DMS114 treated with DMSO at 0.1 percent for 48 hours (cell line): ENCODE measurements at regions not wholly inside any gene's neighbourhood (a gene's known extent, or its start where the extent isn't known, plus 50 kb on each side); places are given as distances from the start of the nearest gene placed in this dataset.

Experiments used
- DNase-seq: peaks from one replicate; lab custom pipeline; 2025; ENCODE audit not compliant: unreplicated experiment; lab: John Stamatoyannopoulos, UW

DNA sequence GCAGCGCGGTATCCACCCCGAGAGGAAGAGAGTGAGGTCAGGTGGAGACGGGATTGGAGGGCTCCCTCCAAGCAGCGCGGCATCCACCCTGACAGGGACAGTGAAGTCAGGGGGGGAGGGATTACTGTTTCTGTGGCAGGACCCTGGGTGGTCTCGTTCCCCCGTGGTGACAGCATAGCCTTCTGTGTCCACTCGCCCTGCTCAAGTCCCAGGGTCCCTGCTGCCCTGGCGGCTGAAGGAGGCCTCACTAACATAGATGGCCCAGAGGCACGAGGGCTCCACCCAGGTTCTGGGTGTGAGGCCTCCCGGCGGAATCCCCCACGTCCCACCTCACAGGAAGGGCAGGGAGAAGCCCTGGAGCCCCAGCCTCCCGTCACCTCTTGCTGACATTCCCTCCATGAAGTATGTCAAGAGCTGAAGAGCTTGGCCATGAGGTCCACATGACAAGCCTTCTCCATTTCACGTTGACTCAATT, 636.1 kb downstream of the BRD1 start:
- DNase-seq, result no peak

DNA sequence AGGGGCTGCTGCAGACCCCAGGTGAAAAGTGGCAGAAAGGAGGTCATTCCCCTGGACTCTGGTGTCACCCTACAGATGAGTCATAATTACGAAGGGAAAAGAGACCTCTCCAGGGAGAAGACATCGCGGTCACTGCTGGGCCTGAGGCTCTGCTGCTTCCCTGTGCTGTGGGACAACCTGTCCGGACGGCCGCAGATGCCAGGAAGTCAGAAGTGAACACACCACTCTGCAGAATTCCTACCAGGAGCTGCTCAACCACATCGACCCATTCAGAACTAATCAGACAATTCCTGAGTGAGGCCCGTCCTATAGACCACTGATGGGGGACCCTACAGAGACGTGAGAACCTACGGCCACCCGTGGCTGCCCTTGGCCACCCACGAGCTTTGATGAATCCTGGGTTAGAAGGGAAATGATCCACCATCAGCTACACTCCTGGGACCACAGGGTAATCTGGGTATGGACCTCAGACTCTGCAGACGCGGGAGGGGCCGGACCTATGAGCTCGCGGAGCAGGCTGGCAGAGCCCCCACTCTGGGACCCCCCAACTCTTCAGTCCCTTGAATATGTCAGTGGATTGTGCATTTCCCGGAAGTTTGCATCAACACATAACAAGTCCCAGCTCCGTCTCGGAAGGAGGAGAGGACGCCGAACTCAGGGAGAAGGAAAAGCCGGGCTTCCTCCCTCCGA, 636.7 kb downstream of the BRD1 start:
- no peak for DNase-seq

DNA sequence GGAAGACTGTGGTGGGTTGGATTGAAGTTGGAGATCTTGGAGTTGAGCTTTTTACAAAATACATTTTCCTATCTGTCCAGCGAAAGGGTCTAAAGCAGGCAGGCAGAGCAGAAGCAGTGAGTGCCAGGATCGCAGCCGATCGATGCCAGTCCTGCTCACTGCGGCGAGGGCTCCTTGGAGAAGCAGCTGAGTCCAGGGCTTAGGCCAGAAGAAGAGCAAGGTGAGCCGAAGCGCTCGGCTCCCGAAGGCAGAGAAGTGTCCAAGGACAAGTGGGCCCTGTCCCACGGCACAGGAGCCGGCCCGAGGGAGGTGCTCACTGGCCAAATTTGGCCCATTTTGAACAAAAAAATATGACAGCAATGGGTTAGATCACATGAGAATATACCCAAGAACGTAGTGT, 637.8 kb downstream of the BRD1 start:
- no peak for DNase-seq

DNA sequence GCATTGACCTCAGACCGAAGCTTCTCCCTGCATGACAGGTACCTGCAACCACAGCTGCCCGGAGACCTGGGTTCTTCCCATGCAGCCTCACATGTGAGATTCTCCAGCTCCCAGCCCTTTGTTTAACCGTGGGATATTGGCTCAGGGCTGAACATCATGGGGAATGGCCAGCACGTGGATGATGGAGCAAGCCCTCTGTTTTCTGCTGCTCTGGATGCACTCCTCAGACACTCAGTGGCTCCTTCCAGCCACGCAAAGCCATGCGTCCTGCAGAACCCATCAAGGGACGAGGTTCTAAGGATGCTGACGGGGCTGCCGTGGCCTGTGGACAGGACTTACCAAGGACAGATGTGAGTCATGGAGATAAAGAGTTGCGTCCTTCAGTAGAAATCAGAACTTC, 639.1 kb downstream of the BRD1 start:
- no peak for DNase-seq

DNA sequence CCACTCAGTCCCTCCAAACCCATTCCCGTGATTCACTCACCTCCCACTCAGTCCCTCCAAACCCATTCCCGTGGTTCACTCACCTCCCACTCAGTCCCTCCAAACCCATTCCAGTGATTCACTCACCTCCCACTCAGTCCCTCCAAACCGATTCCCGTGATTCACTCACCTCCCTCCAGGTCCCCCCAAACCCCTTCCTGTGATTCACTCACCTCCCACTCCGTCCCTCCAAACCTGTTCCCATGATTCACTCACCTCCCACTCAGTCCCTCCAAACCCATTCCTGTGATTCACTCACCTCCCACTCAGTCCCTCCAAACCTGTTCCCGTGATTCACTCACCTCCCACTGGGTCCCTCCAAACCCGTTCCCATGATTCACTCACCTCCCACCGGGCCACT, 639.6 kb downstream of the BRD1 start:
- DNase-seq, result no peak

DNA sequence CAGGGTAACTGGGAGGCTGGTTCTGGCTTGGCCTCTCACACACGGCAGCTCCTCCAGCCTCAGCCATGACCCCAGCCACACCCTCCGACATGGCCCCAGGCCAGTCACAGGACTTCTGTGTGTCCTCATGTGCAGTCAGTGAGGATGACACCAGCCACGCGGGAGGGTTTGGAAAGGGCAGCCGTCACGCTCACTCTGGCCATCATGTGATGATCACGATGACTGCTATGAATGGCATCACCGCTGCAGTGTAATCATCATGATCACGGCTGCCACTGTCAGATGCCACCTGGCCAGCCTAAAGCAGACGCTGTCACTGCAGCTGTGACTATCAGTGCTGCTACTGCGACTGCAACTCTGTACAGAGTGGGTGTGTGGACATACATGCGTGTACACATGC, 640.9 kb downstream of the BRD1 start:
- no peak for DNase-seq

DNA sequence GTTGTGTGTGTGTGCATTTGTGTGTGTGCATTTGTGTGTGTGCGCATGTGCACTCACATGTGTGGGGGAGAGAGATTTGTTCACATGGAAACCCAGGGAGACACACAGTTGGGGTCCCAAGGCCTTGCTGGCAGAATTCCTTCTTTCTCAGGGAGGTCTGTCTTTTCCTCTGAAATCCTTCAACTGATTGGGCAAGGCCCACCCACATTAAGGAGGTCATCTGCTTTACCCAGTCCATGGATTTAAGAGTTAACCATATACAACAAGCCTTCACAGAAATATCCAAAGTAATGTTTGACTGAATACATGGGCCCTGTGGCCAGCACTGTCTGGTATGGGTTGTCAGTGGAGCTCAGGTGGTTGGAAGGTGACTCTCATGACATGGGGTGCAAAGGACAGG, 641.4 kb downstream of the BRD1 start:
- no peak for DNase-seq

DNA sequence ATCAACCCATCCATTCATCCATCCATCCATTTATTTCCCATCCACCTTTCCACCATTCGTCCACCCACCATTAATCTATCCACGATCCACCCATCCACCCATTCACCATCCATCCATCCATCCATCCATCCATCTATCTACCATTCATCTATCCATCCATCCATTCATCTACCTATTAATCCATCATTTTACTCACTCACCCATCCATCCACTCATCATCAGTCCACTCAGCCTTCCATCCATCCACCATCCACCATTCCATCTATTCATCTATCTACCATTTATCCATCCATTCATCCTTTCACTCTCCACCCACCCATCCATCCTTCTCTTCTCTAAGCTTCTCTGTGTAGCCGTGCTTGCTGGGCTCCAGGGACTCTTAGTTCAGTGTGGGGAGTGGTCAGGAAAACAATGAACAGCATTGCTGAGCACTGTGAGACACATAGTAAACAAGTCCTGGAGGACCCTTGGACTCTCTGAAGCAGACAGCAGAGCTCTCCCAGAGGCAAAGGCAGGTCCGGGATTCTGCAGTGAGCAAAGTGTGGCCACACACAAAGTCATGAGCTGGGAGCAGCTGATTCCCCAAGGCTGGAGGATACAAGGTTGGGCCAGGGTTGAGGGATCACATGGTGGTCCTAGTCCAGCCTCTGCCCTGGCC, 642.2 kb downstream of the BRD1 start:
- no peak for DNase-seq

DNA sequence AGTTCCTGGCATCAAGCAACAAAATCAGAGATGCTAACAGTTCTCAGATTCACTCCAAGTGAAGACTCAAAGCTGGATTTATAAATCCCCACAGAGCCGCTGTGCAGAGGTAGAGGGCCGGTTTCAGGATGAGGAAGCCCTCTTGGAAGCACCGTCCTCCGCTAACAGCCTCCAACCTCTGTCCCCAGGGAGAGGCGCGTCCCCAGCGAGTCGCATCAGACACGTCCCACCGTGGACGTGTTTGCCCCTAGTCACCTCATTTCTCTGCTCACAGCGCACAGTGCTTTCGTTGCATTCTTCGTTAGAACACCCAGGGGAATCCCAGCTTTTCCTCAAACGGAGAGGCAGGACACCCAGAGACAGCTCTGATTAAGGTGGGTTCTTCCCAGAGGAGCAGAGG, 642.9 kb downstream of the BRD1 start:
- DNase-seq, result no peak

DNA sequence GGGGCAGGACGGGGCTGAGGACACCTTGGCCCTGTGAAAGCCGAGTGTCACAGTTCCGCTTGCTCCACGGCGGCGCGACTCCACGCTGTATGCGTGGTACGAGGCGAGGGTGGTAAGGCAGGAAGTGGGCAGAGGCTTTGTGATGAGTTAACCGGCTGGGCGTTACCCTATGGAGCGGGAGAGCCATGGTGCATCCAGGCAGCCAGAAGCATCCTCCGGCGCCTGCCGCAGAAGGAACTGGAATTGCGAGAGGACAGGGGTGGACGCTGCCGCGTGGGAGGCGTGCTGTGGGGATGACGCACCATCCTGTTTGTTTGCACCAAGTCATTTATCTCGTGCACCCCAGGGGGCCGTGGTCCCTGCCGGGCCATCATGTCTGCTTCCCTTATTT, 643.9 kb downstream of the BRD1 start:
- DNase-seq, result no peak

DNA sequence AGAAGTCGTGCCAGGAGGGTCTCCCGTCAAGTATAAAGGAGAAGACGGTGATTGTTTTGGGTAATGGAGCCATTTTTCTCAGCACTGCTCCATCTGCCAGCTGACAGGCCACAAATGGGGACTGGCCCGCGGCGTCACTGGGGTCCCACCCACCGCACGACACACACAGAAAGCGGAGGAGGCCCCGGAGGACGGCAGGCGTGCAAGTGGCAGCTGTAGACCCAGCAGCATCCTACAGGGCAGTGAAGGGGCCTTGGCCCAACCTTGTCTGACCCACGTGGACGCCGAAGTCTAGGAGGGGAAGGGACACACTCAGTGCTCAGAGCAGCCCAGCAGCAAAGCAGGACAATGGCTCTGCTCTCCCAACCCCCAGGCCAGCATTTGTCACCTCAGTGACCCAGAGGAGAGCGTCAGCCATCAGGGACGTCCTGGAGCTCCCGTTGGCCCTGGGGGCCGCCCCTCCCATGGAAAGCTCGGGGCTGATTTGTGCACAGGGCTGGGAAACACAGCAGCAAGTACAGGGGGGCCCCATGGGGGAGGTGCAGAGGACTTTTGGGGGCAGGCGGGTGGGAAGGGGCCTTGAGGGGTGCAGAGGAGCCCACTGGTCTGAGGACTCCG, 644.4 kb downstream of the BRD1 start:
- DNase-seq, result no peak

DNA sequence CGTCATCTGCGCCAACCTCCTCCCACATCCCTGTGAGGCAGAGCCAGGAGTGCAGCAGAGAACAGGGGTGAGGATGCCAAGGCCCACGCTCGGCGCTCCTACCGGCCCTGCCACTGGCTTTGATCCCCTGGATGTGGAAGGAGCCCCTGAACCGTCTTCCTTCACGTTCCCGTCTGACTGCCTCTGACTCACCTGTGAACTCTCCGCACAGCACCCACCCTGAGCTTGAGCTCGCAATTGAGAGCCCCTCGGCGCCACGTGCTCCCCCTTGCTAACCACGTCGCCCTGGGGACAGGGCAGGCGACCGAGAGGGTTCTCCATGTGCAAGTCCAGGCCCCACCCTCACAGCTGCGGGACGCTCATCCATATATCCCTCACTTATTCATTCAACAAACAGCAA, 645.3 kb downstream of the BRD1 start:
- DNase-seq, result no peak

DNA sequence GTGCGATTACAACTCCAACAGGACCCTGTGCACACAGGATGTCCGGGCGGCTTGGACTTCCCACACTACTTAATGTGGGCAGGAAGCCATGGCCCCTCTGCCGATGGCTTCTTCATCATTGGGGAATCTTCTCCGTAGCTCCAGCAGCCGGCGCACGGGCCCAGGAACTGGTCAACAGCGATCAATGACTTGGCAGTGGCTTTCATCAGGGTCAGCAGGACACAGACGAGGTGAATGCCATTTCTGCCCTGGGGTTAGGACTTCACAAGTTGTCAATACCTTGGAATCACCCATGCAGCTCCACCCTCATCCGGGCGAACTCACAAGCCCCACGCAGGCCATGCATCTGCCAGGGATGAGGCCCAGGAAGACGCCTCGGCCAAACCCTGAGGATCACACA, 645.7 kb downstream of the BRD1 start:
- DNase-seq, result no peak

DNA sequence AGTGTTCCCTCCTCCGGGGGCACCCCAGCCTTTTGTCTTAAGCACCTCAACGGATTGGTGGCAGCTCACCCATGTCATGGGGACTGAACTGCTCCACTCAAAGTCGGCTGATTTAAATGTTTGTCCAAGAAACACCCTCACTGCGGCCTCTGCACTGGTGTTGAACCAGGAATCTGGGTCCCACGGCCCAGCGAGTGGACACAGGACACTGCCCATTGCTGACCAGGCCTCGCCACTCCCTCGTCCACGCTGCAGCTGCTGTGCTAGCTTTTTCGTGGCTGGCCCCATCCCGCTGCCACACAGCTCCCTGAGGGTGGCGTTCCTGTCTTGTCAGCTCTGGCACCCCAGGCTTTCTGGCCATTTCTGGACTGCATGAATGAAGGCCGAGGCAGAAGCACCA, 646.2 kb downstream of the BRD1 start:
- DNase-seq, result no peak

DNA sequence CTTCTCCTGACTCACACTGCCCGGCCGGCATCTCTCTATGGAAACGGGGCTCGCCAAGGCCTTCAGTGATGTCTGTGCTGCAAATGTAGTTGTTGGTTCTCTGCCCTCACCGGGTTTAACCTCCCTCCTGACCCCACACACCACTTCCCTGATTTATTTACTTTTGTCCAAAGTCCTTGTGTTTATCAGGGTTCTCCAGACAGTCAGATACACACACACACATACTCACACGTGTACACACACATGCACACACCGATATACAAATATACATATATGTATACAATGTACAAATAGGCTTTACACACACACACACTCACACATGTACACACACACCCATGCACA, 647.0 kb downstream of the BRD1 start:
- no peak for DNase-seq

DNA sequence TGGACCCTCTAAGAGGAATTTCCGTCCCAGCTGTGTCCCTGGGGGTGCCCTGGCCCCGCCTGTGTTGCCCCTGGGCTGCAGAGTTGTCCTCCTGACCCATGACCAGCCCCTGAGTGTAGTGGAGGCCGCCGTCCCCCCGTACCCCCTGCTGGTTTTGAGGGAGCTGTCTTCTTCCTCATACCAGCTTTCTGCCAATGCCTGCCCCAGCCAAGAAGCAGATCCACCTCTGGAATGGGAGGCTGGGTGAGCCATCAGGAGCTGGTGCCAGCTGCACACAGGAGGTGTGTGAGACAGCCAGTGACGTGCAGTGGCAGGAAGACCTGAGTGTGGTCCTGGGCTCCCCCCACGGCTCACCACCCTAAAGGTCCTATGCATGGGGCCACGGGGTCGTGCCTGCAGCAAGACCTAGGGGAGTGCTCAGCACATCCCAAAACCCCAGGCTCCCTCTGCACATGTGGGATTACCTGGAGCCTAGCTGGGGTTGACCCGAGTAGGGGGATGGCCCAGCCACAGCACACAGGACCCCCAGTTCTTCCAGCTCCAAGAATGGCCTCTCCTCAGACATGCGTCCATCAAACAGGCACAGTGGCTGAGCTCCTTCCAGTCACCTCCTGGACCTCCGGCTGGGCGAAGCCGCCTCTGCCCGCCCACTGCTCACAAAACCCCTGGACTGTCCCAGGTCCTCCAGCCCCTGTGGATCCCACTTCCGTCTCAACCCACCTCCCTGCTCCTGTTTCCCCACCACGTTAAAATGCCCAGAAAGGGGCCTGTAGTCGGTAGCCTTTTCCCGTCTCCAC, 647.6 kb downstream of the BRD1 start:
- no peak for DNase-seq

DNA sequence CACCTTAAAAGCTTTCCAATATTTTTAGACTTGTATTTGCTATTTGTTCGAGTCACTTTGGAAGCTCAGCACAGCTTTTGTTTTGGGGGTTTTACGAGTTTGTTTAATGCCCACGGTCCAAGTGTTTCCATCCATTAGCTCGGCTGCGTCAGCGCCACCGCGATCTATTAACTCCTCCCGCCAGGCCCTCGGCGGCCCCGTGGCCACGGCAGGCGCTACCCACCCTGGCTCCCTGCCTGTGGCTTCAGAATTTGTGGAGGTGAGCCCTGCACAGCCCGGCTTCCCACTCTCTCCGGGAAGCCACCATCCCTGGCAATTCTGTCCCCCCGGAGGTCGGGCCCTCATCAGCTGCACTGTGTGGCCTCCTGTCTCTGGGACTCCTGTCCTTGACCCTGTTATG, 648.5 kb downstream of the BRD1 start:
- no peak for DNase-seq

DNA sequence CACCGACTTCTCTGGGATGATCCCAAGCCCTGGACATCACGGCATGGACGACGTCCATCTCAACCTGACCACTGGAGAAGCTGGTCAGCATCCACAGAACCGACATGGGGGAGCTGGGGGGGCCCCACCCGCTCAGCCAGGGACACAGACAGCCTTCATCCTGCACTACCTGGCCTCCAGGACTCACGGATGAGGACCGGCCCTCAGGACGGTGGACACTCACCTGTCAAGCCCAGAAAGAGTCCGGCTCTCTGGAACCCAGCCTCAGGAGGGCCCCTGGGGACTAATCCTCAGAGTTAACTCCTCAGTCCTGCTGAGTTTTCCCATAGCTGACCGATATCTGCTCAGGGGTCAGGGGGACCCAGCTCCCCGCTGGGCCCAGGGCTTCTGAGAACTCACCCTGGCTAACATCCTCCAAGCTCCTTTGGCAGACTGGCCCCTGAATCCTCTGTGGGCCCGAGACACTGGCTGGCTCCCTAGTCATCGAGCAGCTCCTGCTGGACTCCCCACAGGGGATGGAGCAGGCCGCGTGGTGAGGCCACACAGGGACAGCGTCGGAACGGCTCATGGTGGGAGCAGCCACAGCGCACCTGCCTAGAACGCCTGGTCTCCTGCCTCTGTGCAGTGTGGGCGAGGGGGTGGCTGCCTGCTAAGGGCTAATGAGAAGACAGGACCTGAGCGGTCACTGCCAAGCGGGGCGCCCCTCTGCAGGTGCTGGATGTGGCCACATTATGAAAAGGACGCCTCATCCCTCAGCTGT, 649.2 kb downstream of the BRD1 start:
- DNase-seq, result no peak

DNA sequence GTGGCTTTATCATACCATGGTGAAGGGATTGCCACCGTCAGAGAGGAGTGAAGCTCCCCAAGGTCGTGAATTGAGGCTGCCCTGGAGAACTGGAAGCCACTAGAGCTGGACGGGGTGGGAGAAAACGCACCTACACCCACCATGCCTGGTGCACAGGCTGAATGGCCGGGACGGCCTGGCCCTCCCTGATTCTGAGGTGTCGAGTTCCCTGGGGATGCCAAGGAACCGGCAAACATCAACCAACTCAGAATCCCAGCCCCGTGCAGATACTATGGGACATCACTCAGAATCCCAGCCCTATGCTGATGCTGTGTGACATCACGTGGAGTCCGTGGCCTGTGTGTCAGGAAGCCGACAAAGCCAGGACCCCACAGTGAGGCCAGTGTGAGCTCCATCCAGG, 650.0 kb downstream of the BRD1 start:
- DNase-seq, result no peak

DNA sequence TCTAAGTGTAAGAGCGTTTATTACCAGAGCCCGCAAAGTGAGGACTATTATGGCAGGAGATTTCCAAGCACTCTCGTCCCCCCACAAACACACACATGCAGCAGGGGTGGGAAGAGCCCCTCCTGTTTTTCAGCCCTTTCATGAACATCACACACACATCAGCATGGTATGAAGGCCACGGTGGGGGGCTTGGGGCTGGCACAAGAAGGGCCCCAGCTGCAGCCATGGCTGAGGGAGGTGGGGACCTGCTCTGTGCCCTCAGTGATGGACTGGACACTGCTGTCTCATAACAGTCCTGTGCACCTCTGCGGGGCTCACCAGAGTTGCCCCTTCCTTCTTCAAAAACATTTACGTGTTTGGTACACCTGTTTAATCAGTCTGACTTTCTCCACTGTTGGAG, 650.7 kb downstream of the BRD1 start:
- DNase-seq, result no peak

DNA sequence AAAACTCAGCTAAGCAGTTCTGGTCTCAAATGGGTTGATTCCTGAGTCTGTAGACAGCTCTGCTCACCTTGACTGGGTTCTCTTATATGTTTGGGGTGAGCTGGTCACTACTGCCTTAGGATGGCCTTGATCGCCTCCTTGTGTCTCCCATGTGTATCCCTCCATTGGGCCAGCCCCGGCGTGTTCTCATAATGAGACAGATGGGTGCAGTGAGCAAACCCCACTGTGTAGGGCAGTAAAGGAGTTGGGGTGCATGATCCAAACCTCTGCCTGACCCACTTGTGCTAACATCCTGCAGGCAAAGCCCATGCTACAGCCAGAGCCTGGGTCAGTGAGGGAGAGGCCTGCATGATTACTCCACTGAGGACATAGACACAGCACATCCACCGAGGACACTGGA, 657.6 kb downstream of the BRD1 start:
- no peak for DNase-seq
